Progenitor cell of endocrine pancreas (in vitro differentiated cells): ENCODE measurements at regions not wholly inside any gene's neighbourhood (a gene's known extent, or its start where the extent isn't known, plus 50 kb on each side); places are given as distances from the start of the nearest gene placed in this dataset.

ENCODE experiments used
- DNase-seq: peaks from one replicate; pipeline ENCODE4 v3.0.0; 2021; ENCODE audit warnings: low spot score; ENCODE audit not compliant: unreplicated experiment
- H3K27ac Mint-ChIP-seq: 2 replicates; pipeline ENCODE4 v1.8.0; 2021; ENCODE audit warnings: mild to moderate bottlenecking, moderate library complexity, mixed read lengths
- H3K27me3 Mint-ChIP-seq: 2 replicates; pipeline ENCODE4 v1.8.0; 2021; ENCODE audit warnings: mixed read lengths
- H3K36me3 Mint-ChIP-seq: 2 replicates; pipeline ENCODE4 v1.8.0; 2022; ENCODE audit warnings: mixed read lengths; ENCODE audit not compliant: insufficient read depth
- H3K4me1 Mint-ChIP-seq: 2 replicates; pipeline ENCODE4 v1.8.0; 2021; ENCODE audit warnings: low read depth, mixed read lengths
- H3K4me3 Mint-ChIP-seq: 2 replicates; pipeline ENCODE4 v1.8.0; 2021; ENCODE audit warnings: low read depth, mild to moderate bottlenecking, moderate library complexity, mixed read lengths
- H3K9me3 Mint-ChIP-seq: 2 replicates; pipeline ENCODE4 v1.8.0; 2021; ENCODE audit warnings: low read depth, mixed read lengths
- CTCF ChIP-seq: fragments of 200-600 bp; sonication (generic); IDR thresholded peaks from one replicate; pipeline ENCODE4 v1.5.0; 2021; ENCODE audit warnings: antibody characterized with exemption, mild to moderate bottlenecking; ENCODE audit not compliant: unreplicated experiment

- no peak for TF ChIP-seq CTCF
- peaks cover 3% of the 10 kb centered on the region for H3K9me3 Mint-ChIP-seq
- H3K36me3 Mint-ChIP-seq = no peaks in the 10 kb centered on the region
- no peak for DNase-seq
- no peaks in the 10 kb centered on the region for H3K4me1 Mint-ChIP-seq
- no peak overlapping the region for H3K4me3 Mint-ChIP-seq
- no peaks in the 10 kb centered on the region for H3K27me3 Mint-ChIP-seq
- no peak overlapping the region for H3K27ac Mint-ChIP-seq
Measured at GRCh38 chr6:62740596-62740995, 454.6 kb upstream of the KHDRBS2 start.

GRCh38 chr6:62740171-62740570 lies 454.1 kb upstream of the KHDRBS2 start:
- no peak for DNase-seq
- no peak overlapping the region for H3K4me3 Mint-ChIP-seq
- H3K27ac Mint-ChIP-seq = no peak overlapping the region
- no peaks in the 10 kb centered on the region for H3K27me3 Mint-ChIP-seq
- peaks cover 3% of the 10 kb centered on the region for H3K9me3 Mint-ChIP-seq
- no peaks in the 10 kb centered on the region for H3K36me3 Mint-ChIP-seq
- no peaks in the 10 kb centered on the region for H3K4me1 Mint-ChIP-seq
- TF ChIP-seq CTCF = no peak

- Mint-ChIP-seq H3K9me3 (peaks cover 3% of the 10 kb centered on the region), H3K36me3 (no peaks in the 10 kb centered on the region), H3K27me3 (no peaks in the 10 kb centered on the region), H3K27ac (no peak overlapping the region), H3K4me1 (no peaks in the 10 kb centered on the region), H3K4me3 (no peak overlapping the region)
- no peak for DNase-seq
- no peak for TF ChIP-seq CTCF
Measured at GRCh38 chr6:62737792-62738191, 451.8 kb upstream of the KHDRBS2 start.

DNA sequence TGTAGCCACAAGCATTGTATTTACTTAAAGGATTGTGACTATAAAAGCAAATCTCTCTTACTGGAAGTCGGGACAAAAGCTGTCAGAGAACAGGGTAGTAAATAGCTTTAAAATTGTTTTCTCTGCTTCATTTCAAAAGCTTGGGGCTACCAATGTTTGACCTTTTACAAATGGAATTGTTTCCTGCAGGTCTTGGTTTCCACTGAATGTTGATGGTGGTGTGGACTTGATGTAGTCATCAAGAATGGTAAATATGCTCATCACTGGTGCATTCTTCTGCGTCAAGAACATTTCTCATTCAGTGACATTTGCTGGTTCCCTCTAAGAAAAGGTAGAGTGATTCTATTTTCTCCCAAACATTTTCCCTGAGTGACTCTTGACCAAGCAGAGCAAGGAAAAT lies 435.4 kb upstream of the KHDRBS2 start:
- no peaks in the 10 kb centered on the region for H3K36me3 Mint-ChIP-seq
- no peak for DNase-seq

GRCh38 chr6:62716719-62717118 lies 430.7 kb upstream of the KHDRBS2 start:
- no peak for TF ChIP-seq CTCF

More for the DNA sequence above, 435.4 kb upstream of the KHDRBS2 start:
- Mint-ChIP-seq H3K27ac (no peak overlapping the region), H3K4me1 (peaks cover 4% of the 10 kb centered on the region), H3K9me3 (peaks cover 10% of the 10 kb centered on the region), H3K4me3 (no peak overlapping the region), H3K27me3 (no peaks in the 10 kb centered on the region)
- no peak for TF ChIP-seq CTCF

More at GRCh38 chr6:62716719-62717118, 430.7 kb upstream of the KHDRBS2 start:
- Mint-ChIP-seq H3K9me3 (no peaks in the 10 kb centered on the region), H3K4me1 (peaks cover 6% of the 10 kb centered on the region), H3K27me3 (no peaks in the 10 kb centered on the region), H3K36me3 (no peaks in the 10 kb centered on the region), H3K4me3 (no peak overlapping the region), H3K27ac (no peak overlapping the region)
- no peak for DNase-seq
